Prostate gland (tissue), 2 donors: ENCODE measurements at regions not wholly inside any gene's neighbourhood (a gene's known extent, or its start where the extent isn't known, plus 50 kb on each side); places are given as distances from the start of the nearest gene placed in this dataset.

ENCODE experiments used
- DNase-seq: peaks from one replicate; pipeline ENCODE4 v3.0.0-alpha.2; 2019; ENCODE audit warnings: low spot score
- H3K27ac ChIP-seq, 2 donors: fragments of 200-600 bp; sonication (generic); 2 replicates each; pipeline ENCODE4 v1.5.1; 2017 to 2019
- H3K27me3 ChIP-seq: fragments of 200-600 bp; sonication (generic); replicated peaks from 2 replicates; pipeline ENCODE4 v1.5.1; 2019; ENCODE audit not compliant: insufficient read depth
- H3K36me3 ChIP-seq, 2 donors: fragments of 200-600 bp; sonication (generic); 1 replicate in 1 of 2; 2 replicates in 1 of 2; pipeline versions ENCODE4 v1.5.1 to v1.8.1; 2017 to 2019
- H3K4me1 ChIP-seq: fragments of 200-600 bp; sonication (generic); replicated peaks from 2 replicates; pipeline ENCODE4 v1.5.1; 2019
- H3K4me3 ChIP-seq, 2 donors: fragments of 200-600 bp; sonication (generic); 2 replicates each; pipeline ENCODE4 v1.5.1; 2017 to 2019
- H3K9me3 ChIP-seq: fragments of 200-600 bp; sonication (generic); 2 replicates; pipeline ENCODE4 v1.5.1; 2017
- POLR2A ChIP-seq: fragments of 450-650 bp; IDR thresholded peaks from one replicate; pipeline ENCODE4 v1.6.1; 2016; ENCODE audit warnings: antibody characterized with exemption, mild to moderate bottlenecking
- POLR2AphosphoS5 ChIP-seq: sonication (generic); formaldehyde crosslinking; IDR thresholded peaks from one replicate; pipeline ENCODE4 v1.6.1; 2017; ENCODE audit warnings: antibody characterized with exemption
- WGBS: methylation state at CpG from one replicate; pipeline ENCODE4 v1.1.5; 2018; 5-methylcytosine and 5-hydroxymethylcytosine counted together
- intact Hi-C: fragments of 100-400 bp; cut with DNase I; formaldehyde crosslinking; loops from one replicate; pipeline ENCODE4 v1.14.2; 2022
- TF ChIP-seq, protein P1 (sequence below), 4 experiments: fragments of 200-600 bp in 2 of 4; fragments of 450-650 bp in 2 of 4; sonication (generic) in 2 of 4; IDR thresholded peaks; 1 replicate in 3 of 4; 2 replicates in 1 of 4; pipeline ENCODE4 v1.5.1; 2016 to 2019; ENCODE audit warnings: antibody characterized with exemption in 4 of 4, mild to moderate bottlenecking in 2 of 4, moderate library complexity in 2 of 4

DNA sequence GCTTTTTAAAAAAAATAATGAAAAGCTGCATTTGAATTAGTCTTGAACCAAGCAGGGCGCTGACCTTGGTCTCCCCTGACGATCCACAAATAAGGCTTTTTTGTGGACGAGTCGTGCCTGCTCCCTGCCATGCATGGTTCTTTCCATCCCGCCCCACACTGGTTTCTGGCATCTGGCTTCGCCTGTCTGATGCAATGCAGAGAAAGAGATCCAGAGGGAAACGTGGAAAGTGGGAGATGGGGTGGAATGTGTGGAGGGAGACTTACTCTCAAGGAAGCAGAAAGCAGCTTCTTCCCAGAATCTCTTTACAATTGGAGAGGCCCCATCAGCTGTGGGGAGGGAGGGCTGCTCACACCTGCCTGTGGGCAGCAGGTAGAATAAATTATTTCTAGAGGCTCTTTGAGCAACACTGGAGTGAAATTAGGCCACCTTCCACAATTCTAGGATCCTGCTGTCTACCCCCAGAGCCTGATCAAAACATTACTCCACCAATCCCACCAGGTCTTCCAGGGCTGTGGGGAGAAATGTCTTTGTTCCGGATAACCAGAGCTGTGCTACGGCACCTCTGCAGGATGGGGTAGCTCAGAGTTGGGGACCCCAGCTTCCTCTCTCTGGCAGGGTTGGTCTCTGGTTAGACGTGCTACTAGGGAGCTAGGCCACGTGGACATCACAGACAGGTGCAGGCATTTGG is 183.5 kb downstream of the UQCRFS1 start:
- TF ChIP-seq, protein P1, sequence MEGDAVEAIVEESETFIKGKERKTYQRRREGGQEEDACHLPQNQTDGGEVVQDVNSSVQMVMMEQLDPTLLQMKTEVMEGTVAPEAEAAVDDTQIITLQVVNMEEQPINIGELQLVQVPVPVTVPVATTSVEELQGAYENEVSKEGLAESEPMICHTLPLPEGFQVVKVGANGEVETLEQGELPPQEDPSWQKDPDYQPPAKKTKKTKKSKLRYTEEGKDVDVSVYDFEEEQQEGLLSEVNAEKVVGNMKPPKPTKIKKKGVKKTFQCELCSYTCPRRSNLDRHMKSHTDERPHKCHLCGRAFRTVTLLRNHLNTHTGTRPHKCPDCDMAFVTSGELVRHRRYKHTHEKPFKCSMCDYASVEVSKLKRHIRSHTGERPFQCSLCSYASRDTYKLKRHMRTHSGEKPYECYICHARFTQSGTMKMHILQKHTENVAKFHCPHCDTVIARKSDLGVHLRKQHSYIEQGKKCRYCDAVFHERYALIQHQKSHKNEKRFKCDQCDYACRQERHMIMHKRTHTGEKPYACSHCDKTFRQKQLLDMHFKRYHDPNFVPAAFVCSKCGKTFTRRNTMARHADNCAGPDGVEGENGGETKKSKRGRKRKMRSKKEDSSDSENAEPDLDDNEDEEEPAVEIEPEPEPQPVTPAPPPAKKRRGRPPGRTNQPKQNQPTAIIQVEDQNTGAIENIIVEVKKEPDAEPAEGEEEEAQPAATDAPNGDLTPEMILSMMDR (IDR thresholded peaks at IDR 0.05): no peak
- no peak for TF ChIP-seq POLR2A
- TF ChIP-seq POLR2AphosphoS5: no peak
- intact Hi-C loops: no loop called here
- no peaks in the 10 kb centered on the region for H3K36me3 ChIP-seq
- no peaks in the 10 kb centered on the region for H3K4me1 ChIP-seq
- WGBS: 81% methylated on average over 10 of the region's 11 CpGs
- no peaks in the 10 kb centered on the region for H3K9me3 ChIP-seq
- H3K27ac ChIP-seq: no peak overlapping the region
- DNase-seq: no peak
- H3K4me3 ChIP-seq: no peak overlapping the region
- H3K27me3 ChIP-seq: no peaks in the 10 kb centered on the region

DNA sequence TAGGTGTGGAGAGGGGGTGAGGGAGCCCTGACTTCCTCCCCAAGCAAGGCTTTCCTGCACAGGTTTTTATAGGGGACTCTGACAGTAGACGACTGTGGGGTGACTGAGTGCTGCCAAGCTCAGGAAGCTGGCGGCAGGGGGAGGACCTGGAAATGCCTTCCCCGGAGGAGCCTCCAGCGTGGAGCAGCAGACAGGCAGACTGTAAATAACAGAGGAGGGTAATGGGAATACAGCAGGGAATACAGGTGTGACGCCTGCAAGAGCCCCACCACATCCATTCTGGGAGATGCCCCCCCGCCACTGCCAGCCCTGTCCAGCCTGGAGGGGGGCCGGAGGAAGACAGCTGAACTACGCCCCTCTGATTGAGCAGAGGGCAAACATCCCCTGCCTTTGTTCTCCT is 190.4 kb downstream of the UQCRFS1 start:
- TF ChIP-seq POLR2A: no peak
- TF ChIP-seq, protein P1 (IDR thresholded peaks at IDR 0.05): no peak
- TF ChIP-seq POLR2AphosphoS5: no peak
- H3K27me3 ChIP-seq: no peaks in the 10 kb centered on the region
- H3K27ac ChIP-seq: no peak overlapping the region
- no peak for DNase-seq
- no peaks in the 10 kb centered on the region for H3K9me3 ChIP-seq
- no peaks in the 10 kb centered on the region for H3K4me1 ChIP-seq
- no peaks in the 10 kb centered on the region for H3K36me3 ChIP-seq
- WGBS: 39% methylated on average over 8 of the region's 8 CpGs
- H3K4me3 ChIP-seq: no peak overlapping the region
- intact Hi-C loops: no loop called here

DNA sequence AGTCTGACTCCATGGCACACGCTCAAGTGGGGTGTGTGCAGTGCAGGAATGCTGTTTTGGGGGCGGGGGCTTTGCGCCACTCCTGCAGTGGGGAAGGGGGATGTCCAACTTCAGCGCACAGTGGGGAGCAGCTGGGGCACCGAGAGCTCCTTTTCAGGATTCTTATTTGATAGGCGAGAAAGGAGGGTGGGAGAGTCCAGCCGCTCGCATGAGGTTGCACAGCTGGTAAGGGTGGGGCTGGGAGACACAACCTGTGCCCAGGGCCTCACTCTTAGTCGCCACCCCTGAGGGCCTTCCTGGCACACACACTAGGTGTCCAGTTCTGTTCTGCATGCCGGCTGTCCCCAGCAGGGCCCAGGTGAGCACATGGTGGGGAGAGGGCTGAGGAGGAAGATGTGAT is 190.8 kb downstream of the UQCRFS1 start:
- no peaks in the 10 kb centered on the region for H3K9me3 ChIP-seq
- 69% methylated on average over 10 of the region's 10 CpGs for WGBS
- H3K27me3 ChIP-seq: no peaks in the 10 kb centered on the region

DNA sequence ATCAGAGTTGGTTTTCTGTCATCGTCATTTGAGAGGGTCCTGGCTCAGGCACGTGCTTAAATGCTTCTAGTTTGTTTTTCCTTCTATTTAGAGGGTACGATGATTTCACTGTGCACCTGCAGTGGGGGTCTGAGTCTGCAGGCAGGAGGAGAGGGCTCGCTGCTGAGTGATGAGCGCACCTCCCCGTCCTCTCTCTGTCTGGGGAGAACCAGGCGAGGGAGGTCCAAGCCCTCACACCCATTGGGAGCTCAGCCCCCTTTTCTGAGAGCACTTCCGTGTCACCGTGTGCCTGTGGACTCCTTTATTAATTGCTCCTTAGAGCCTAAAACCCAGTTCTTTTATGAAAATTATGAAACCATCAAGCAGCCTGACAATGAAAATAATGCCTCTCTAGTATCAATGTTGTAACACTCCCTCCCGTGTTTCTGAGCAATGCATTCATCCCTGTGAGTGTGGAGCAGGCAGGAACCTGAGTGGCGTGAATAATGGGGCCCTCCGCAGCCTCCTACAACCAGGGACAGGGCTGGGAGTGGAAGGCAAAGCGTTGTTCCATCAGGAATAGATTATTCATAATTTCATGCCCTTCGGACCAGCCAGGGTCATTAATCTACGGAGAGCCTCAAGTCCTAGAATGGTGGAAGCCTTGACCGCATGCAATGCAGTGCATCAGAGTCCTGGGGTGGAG is 191.6 kb downstream of the UQCRFS1 start:
- DNase-seq: no peak
- intact Hi-C loops: no loop called here
- H3K9me3 ChIP-seq: no peaks in the 10 kb centered on the region
- no peaks in the 10 kb centered on the region for H3K4me1 ChIP-seq
- no peaks in the 10 kb centered on the region for H3K36me3 ChIP-seq
- H3K27me3 ChIP-seq: no peaks in the 10 kb centered on the region
- no peak overlapping the region for H3K4me3 ChIP-seq
- no peak overlapping the region for H3K27ac ChIP-seq
- TF ChIP-seq POLR2AphosphoS5: no peak
- no peak for TF ChIP-seq POLR2A
- TF ChIP-seq, protein P1 (IDR thresholded peaks at IDR 0.05): no peak
- WGBS: 82% methylated on average over 16 of the region's 16 CpGs

More for the DNA sequence above, 190.8 kb downstream of the UQCRFS1 start:
- no peak for TF ChIP-seq POLR2A
- TF ChIP-seq POLR2AphosphoS5: no peak
- TF ChIP-seq, protein P1 (IDR thresholded peaks at IDR 0.05): no peak
- no peaks in the 10 kb centered on the region for H3K36me3 ChIP-seq
- no peak overlapping the region for H3K4me3 ChIP-seq
- intact Hi-C loops: no loop called here
- no peak overlapping the region for H3K27ac ChIP-seq
- DNase-seq: no peak
- H3K4me1 ChIP-seq: no peaks in the 10 kb centered on the region

DNA sequence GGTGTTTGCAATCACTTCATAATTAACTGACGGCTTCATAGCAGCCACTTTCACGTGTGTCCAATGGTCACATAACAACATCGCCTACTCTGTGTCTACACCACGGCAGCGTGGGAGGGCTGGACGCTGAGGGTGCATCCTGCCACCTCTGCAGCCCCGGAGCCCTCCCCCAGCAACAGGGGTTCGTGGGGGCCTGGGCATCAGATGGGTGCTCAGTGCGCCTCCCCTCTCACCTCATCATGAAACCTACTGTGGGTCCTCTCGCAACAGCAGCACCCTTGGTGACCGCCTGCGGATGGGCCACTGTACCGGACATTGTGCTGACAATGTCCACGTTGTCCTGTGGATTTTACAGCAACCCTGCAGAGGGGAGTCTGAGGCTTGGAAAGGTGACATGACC is 193.5 kb downstream of the UQCRFS1 start:
- no peak for DNase-seq
- no peaks in the 10 kb centered on the region for H3K4me1 ChIP-seq
- no peaks in the 10 kb centered on the region for H3K9me3 ChIP-seq
- no peak overlapping the region for H3K27ac ChIP-seq
- H3K27me3 ChIP-seq: no peaks in the 10 kb centered on the region
- intact Hi-C loops: no loop called here
- WGBS: 83% methylated on average over 14 of the region's 14 CpGs
- no peak for TF ChIP-seq POLR2A
- TF ChIP-seq, protein P1 (IDR thresholded peaks at IDR 0.05): no peak
- no peak for TF ChIP-seq POLR2AphosphoS5
- H3K36me3 ChIP-seq: no peaks in the 10 kb centered on the region
- no peak overlapping the region for H3K4me3 ChIP-seq
